ENCODE measurements at regions not wholly inside any gene's neighbourhood (a gene's known extent, or its start where the extent isn't known, plus 50 kb on each side); places are given as distances from the start of the nearest gene placed in this dataset.

- Histone ChIP-seq H3K36me3 (no peaks in the 10 kb centered on the region), H3K4me1 (no peaks in the 10 kb centered on the region), H3K27ac (no peak overlapping the region), H3K9me3 (no peaks in the 10 kb centered on the region), H3K27me3 (no peaks in the 10 kb centered on the region), H3K4me3 (no peak overlapping the region)
- TF ChIP-seq POLR2A (IDR thresholded peaks at IDR 0.05) (no peak), CTCF (IDR thresholded peaks at IDR 0.05) (no peak), POLR2AphosphoS5 (IDR thresholded peaks at IDR 0.05) (no peak), EP300 (IDR thresholded peaks at IDR 0.05) (no peak)
- no peak for ATAC-seq
- 61 to 62% methylated on average over 3 of the region's 3 CpGs for WGBS, 2 donors (ENCODE audit: low coverage in 1 of 2)
Measured at GRCh38 chr18:28575123-28575522, 398.2 kb upstream of the CDH2 start.

DNA sequence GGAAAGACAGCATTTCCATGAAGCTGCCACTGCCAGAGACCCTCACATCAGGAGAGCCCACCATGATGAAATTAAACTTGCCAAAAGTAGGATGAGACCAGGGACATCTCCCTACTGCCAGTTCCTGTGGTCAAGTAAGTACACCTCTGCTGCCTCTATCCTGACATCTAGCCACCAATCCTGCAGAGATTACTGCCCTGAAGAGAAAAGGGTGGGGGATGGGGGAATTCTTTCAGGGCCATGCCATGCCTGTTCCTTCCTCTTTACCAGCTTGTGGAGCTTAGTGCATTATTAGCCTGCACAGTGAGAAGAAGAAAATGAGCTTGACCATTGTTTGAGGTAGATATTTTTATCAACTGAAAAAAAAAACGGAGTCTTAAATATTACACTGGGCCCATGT is 397.2 kb upstream of the CDH2 start:
- no peaks in the 10 kb centered on the region for H3K36me3 ChIP-seq
- H3K27ac ChIP-seq: no peak overlapping the region
- TF ChIP-seq EP300 (IDR thresholded peaks at IDR 0.05): no peak
- TF ChIP-seq POLR2A (IDR thresholded peaks at IDR 0.05): no peak
- no peak for TF ChIP-seq POLR2AphosphoS5 (IDR thresholded peaks at IDR 0.05)
- TF ChIP-seq CTCF (IDR thresholded peaks at IDR 0.05): no peak
- H3K4me3 ChIP-seq: no peak overlapping the region
- ATAC-seq: no peak
- no peaks in the 10 kb centered on the region for H3K27me3 ChIP-seq
- H3K4me1 ChIP-seq: no peaks in the 10 kb centered on the region
- H3K9me3 ChIP-seq: no peaks in the 10 kb centered on the region
- 50 to 56% methylated on average over 1 of the region's 1 CpG for WGBS, 2 donors (ENCODE audit: low coverage in 1 of 2)

GRCh38 chr18:28571929-28572328 is 395.0 kb upstream of the CDH2 start:
- Histone ChIP-seq H3K4me3 (no peak overlapping the region), H3K9me3 (no peaks in the 10 kb centered on the region), H3K36me3 (no peaks in the 10 kb centered on the region), H3K4me1 (no peaks in the 10 kb centered on the region), H3K27me3 (no peaks in the 10 kb centered on the region), H3K27ac (no peak overlapping the region)
- 50 to 68% methylated on average over 1 to 2 of the region's 2 CpGs for WGBS, 2 donors (ENCODE audit: low coverage in 1 of 2)
- TF ChIP-seq POLR2A (IDR thresholded peaks at IDR 0.05) (no peak), EP300 (IDR thresholded peaks at IDR 0.05) (no peak), CTCF (IDR thresholded peaks at IDR 0.05) (no peak), POLR2AphosphoS5 (IDR thresholded peaks at IDR 0.05) (no peak)
- no peak for ATAC-seq

DNA sequence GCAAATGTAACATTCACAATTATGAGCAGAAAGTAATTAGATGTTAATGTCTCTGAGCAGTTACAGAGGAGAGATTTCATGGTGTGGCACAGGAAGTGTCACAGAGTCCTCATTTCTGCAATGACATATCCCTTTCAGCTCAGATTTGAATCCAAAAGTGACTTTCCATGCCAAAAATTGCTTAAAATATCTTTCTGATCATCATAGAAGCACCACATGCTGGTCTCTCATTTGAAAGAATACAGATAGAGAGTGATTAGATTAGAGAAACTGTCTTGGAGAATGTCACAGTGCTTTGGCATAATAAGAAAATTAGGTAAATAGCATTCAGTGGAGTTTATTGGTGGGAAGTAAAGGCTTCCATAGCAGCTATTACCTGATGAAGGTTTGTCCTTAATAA is 383.4 kb upstream of the CDH2 start:
- H3K27ac ChIP-seq: no peak overlapping the region
- ATAC-seq: no peak
- H3K27me3 ChIP-seq: no peaks in the 10 kb centered on the region
- H3K4me3 ChIP-seq: no peak overlapping the region
- no peaks in the 10 kb centered on the region for H3K36me3 ChIP-seq
- no peak for TF ChIP-seq CTCF (IDR thresholded peaks at IDR 0.05)
- TF ChIP-seq POLR2AphosphoS5 (IDR thresholded peaks at IDR 0.05): no peak
- TF ChIP-seq EP300 (IDR thresholded peaks at IDR 0.05): no peak
- no peak for TF ChIP-seq POLR2A (IDR thresholded peaks at IDR 0.05)
- H3K4me1 ChIP-seq: no peaks in the 10 kb centered on the region
- no peaks in the 10 kb centered on the region for H3K9me3 ChIP-seq

DNA sequence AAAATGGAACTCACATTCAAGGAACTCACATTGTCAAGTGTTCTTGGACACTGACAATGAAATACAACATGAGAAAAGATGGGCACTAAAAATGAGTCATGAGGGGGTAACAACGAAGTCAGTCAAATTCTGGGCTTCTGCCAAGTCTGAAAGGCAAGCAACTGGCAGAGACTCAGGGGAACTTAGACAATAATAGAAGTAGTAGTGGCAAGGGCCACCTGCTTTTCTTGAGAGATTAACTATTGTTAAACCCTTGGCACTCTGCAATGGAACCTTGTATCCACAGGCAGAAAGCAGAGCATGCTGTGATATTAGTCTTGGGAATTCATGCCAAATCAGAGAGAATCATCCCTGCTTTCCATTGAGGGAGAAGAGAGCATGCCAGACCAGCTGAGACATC is 382.6 kb upstream of the CDH2 start:
- WGBS, 2 donors (ENCODE audit: low coverage in 1 of 2): 25 to 43% methylated on average over 1 of the region's 1 CpG
- ATAC-seq: no peak
- Histone ChIP-seq H3K27ac (no peak overlapping the region), H3K4me3 (no peak overlapping the region), H3K9me3 (no peaks in the 10 kb centered on the region), H3K36me3 (no peaks in the 10 kb centered on the region), H3K4me1 (no peaks in the 10 kb centered on the region), H3K27me3 (no peaks in the 10 kb centered on the region)
- TF ChIP-seq EP300 (IDR thresholded peaks at IDR 0.05) (no peak), CTCF (IDR thresholded peaks at IDR 0.05) (no peak), POLR2AphosphoS5 (IDR thresholded peaks at IDR 0.05) (no peak), POLR2A (IDR thresholded peaks at IDR 0.05) (no peak)
